Tibial nerve (tissue), 4 donors: ENCODE measurements at regions not wholly inside any gene's neighbourhood (a gene's known extent, or its start where the extent isn't known, plus 50 kb on each side); places are given as distances from the start of the nearest gene placed in this dataset.

ENCODE experiments used
- CTCF ChIP-seq, 5 experiments: fragments of 200-600 bp in 3 of 5; fragments of 450-650 bp in 2 of 5; sonication (generic) in 3 of 5; IDR thresholded peaks; one replicate each; pipeline ENCODE4 v1.5.1; 2016 to 2019; ENCODE audit warnings: antibody characterized with exemption in 5 of 5, mild to moderate bottlenecking in 3 of 5, moderate library complexity in 2 of 5
- EP300 ChIP-seq, 2 donors: sonication (generic); formaldehyde crosslinking; IDR thresholded peaks; one replicate each; pipeline ENCODE4 v1.6.1; 2017; ENCODE audit warnings: antibody characterized with exemption in 2 of 2, mild to moderate bottlenecking in 1 of 2
- POLR2A ChIP-seq, 2 donors: fragments of 450-650 bp; IDR thresholded peaks; one replicate each; pipeline ENCODE4 v1.6.1; 2017; ENCODE audit warnings: antibody characterized with exemption in 2 of 2, mild to moderate bottlenecking in 2 of 2, moderate library complexity in 2 of 2

- TF ChIP-seq CTCF (IDR thresholded peaks at IDR 0.05), result no peak
- no peak for TF ChIP-seq POLR2A (IDR thresholded peaks at IDR 0.05)
- no peak for TF ChIP-seq EP300 (IDR thresholded peaks at IDR 0.05)
Observed at GRCh38 chr9:11973011-11973410, 720.2 kb upstream of the TYRP1 start.
